Stimulated activated CD8-positive, alpha-beta memory T cell treated with anti-CD3 and anti-CD28 coated beads, Interleukin-12 subunit alpha, Interleukin-12 subunit beta, amount 100 ng/mL, for 4 hours (primary cell): ENCODE measurements at regions not wholly inside any gene's neighbourhood (a gene's known extent, or its start where the extent isn't known, plus 50 kb on each side); places are given as distances from the start of the nearest gene placed in this dataset.

Experiments
- DNase-seq: peaks from one replicate; pipeline ENCODE4 v3.0.0-alpha.2; 2020; ENCODE audit warnings: low read depth

DNA sequence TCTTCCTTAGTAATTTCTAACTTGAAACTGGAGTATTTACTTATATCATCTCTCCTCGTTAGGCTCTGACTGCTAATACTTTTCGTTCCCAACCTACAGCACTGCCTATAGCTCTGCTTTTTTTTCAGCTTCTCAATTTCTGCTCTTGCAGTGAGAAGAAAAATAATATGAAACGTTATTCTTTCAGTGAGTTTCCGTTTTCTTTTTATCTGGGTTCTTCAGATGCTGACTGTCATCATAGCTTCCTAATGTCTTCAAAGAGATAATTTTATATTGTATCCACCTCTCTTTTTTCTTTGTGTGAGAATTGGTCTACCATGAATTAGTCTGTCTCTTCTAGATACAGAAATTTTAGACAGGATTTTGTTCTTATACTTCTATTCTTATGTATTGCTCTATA, 454.9 kb downstream of the LMO7 start:
- no peak for DNase-seq

DNA sequence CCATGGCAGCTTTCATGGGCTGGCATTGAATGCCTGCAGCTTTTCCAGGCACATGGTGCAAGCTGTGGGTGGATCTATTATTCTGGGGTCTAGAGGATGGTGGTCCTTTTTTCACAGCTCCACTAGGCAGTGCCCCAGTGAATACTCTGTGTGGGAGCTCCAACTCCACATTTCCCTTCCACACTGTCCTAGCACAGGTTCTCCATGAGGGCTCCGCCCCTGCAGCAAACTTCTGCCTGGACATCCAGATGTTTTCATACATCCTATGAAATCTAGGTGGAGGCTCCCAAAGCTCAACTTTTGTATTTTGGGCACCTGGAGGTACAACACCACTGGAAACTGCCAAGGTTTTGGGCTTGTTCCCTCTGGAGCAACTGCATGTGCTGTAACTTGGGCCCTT, 450.6 kb downstream of the LMO7 start:
- no peak for DNase-seq

DNA sequence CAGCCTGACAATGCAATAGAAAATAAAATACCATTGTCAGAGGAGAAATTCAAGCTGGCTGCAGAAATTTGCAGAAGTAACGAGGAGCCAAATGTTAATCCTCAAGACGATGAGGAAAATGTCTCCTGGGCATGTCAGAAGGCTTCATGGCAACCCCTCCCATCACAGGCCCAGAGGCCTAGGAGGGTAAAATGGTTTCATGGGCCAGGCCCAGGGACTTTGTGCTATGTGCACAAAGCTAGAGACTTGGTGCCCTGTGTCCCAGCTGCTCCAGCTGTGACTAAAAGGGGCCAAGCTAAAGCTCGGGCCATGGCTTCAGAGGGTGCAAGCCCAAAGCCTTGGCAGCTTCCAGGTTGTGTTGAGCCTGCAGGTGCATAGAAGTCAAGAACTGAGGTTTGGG, 431.7 kb downstream of the LMO7 start:
- DNase-seq, result no peak

DNA sequence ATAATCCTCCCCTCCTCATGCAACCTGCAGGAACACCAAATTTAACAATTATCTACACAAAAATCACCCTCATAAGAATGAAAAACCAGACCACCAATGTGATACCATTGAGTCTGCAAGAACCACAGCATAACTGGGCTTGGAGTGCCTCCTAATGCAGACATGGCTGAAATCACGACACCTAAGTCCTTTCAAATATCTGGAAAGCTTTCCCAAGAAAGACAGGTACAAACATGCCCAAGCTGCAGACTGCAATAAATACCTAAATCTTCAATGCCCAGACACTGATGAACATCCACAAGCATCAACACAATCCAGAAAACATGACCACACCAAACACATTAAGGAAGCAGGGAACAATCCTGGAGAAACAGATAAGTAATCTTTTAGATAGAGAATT, 417.1 kb downstream of the LMO7 start:
- DNase-seq, result no peak

- no peak for DNase-seq
Measured at GRCh38 chr13:76049376-76049746, 413.2 kb downstream of the LMO7 start.

- no peak for DNase-seq
Measured at GRCh38 chr13:76048675-76049375, 412.7 kb downstream of the LMO7 start.

- DNase-seq, result no peak
Measured at GRCh38 chr13:76048131-76048530, 412.0 kb downstream of the LMO7 start.

GRCh38 chr13:76043874-76044273, 407.7 kb downstream of the LMO7 start:
- no peak for DNase-seq

DNA sequence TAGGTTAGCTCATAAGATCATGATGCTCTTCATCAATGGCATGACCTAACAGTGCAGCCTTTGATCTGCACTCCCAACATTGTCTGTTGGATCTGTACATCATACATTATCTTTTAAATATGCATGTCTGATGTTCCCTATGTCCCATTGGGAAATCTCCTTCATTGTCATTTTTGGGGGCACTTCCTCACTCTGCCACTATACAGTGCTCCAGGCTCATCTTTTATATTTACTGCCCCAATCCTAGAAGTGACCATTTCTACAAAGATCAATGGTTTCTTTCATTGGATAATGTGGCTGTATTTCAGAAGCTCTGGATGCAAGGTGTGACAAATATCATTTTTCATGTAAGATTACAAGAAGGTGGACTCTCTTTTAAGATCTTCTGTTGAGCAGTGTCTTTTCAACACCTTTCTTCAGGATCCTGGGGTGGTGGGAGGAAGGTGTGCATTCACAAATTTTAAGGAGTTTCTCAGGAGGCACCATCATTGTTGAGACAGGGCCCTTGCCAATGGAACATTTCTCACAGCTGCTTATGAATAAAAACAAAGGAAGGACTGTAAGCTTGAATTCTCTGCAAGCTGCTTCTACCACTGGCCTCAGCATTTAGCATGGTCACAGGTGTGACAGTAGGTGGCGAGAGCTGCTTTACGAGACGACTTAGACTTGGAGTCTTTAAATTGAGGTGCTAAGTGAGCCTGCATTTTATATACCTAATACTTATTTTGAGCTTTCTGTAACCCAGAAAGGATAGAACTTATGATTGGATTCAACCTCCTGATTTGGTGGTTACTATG, 403.0 kb downstream of the LMO7 start:
- no peak for DNase-seq

GRCh38 chr13:76036176-76036575, 400.0 kb downstream of the LMO7 start:
- DNase-seq, result no peak

DNA sequence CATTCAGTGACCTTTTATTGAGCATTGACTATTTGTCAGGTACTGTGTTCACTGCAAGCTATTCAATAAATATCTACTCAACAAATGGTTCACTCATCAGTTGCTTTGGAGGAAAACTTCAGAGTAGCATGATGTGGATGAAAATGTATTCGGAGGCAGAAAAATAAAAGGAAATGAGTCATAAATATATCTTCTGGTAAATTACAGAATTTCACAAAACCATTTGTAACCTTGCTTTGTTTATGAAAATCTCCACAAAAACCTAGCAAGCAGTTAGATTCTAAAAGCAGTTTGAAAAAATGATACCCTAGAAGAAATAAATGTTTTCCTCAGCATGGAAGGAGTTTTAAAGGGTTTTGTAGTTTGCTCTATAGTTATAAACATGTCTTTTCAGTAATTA, 399.6 kb downstream of the LMO7 start:
- DNase-seq, result no peak

GRCh38 chr13:76029706-76030105, 393.6 kb downstream of the LMO7 start:
- DNase-seq, result no peak

DNA sequence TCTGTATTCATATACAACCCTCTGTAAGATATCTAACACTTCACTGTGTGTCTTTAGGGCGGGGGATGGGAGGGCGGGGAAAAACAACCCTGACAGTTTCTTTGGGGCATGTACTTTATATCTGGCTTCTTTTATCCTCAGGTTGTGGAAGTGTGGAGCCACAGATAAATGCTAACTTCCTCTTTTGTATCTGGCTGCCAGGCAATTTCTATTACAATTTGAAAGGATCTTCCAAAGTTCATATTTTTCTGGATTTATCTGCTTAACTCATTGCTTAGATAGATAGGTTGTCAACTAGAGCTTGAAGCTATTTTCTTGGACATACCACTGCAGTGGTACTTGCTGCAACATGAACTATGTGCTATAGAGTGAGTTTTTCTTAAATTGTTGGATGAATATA, 393.0 kb downstream of the LMO7 start:
- no peak for DNase-seq

- DNase-seq, result no peak
Measured at GRCh38 chr13:76027131-76027530, 391.0 kb downstream of the LMO7 start.

GRCh38 chr13:76025392-76025791, 389.3 kb downstream of the LMO7 start:
- DNase-seq, result no peak

- DNase-seq, result no peak
Measured at GRCh38 chr13:76024151-76024550, 388.0 kb downstream of the LMO7 start.

- DNase-seq, result no peak
Measured at GRCh38 chr13:76023652-76024051, 387.5 kb downstream of the LMO7 start.

DNA sequence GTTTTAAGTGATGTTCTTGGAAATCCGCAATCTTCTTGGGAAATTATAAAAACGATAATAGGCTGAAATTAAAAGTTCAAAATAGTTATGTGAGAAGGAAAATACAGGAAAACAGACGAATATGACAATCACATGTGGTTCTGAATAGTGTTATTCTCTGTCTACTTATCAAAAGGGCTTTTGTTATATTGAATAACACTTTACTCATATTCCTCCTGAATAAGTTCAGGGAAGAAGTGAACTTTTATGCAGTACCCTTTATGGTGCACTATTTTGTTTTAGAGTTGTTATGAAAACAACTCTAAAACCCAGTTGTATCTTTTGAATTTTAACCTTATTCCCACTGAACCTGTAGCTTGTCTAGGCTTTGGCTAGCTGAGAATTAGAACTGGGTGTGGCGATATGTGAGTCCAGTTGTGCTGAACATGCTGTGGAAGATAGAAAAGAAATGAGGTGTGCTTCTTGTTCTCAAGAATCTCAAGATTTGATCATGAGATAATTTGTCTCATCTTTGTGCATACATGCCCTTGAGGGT, 384.4 kb downstream of the LMO7 start:
- DNase-seq, result no peak

DNA sequence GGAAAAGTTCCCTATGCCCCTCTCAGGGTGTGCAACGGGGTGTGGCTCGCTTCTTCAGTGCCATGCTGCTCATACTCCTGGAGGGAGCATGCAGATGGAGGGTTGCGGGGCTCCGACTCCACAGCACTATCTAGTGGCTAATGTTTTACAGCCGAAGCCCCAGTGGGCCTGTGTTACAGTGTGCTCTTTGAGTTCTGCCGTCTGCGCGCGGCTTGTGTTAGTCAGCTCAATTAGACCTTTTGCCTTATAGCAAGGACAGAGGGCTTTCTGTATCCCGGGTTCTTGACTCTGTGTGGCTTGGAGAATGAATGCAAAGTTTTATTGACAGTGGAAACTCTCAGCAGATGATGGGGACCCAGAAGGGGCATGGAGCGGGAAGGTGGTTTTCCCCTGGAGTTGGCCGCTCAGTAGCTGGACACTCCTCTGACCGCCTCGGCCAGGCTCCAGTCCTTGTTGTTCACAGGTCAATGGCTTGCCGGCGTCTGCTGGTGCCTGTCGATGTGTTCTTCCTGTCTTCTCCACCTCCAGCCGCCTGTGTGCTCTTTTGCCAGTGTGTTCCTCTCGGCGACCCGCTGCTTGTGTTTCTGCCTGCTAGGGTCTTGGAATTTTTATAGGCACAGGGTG, 383.4 kb downstream of the LMO7 start:
- DNase-seq, result no peak

GRCh38 chr13:76017861-76018556, 381.9 kb downstream of the LMO7 start:
- DNase-seq, result no peak

GRCh38 chr13:76016799-76017400, 380.8 kb downstream of the LMO7 start:
- no peak for DNase-seq
